IMR-90 (cell line): ENCODE measurements at regions not wholly inside any gene's neighbourhood (a gene's known extent, or its start where the extent isn't known, plus 50 kb on each side); places are given as distances from the start of the nearest gene placed in this dataset.

ENCODE experiments used
- ATAC-seq: fragments of 200-7000 bp; cut with Tn5 transposase; 2 replicates; pipeline ENCODE4 v1.9.1; 2020; ENCODE audit warnings: low read depth, mild to moderate bottlenecking, moderate library complexity
- BruUV-seq: library from RNA; stranded (reverse); fragments of 400-500 nt; replicated peaks from 2 replicates; lab custom pipeline; 2021; lab: Mats Ljungman, UMichigan
- CTCF ChIA-PET: fragments of 300-600 bp; formaldehyde crosslinking; extraction: SDS; loops from one replicate; lab custom pipeline; 2021; ENCODE audit warnings: antibody characterized with exemption; lab: Yijun Ruan, JAX
- POLR2A ChIA-PET: fragments of 300-600 bp; sonication (Branson Sonifier 250); formaldehyde crosslinking; loops from one replicate; lab custom pipeline; 2022; ENCODE audit warnings: antibody characterized with exemption; ENCODE audit not compliant: unreplicated experiment; lab: Charles Lee
- DNase-seq: peaks from one replicate; pipeline ENCODE4 v3.0.0; 2013
- H2AFZ ChIP-seq: replicated peaks from 2 replicates; pipeline ENCODE3; 2013; ENCODE audit warnings: low read length, mild to moderate bottlenecking; ENCODE audit not compliant: poor library complexity
- H2AK5ac ChIP-seq: 2 replicates; pipeline ENCODE4 v1.6.1; 2013; ENCODE audit warnings: low read depth, low read length, inconsistent platforms
- H2AK9ac ChIP-seq: replicated peaks from 2 replicates; pipeline ENCODE3; 2013; ENCODE audit warnings: mild to moderate bottlenecking, low read depth, low read length, moderate library complexity; ENCODE audit not compliant: poor library complexity
- H2BK120ac ChIP-seq: 2 replicates; pipeline ENCODE4 v1.6.1; 2013; ENCODE audit warnings: low read depth, low read length, inconsistent platforms
- H2BK15ac ChIP-seq: 3 replicates; pipeline ENCODE4 v1.6.1; 2013; ENCODE audit warnings: low read depth, low read length, inconsistent platforms
- H2BK20ac ChIP-seq: 2 replicates; pipeline ENCODE4 v1.6.1; 2013; ENCODE audit warnings: low read depth, mild to moderate bottlenecking, inconsistent platforms, low read length, moderate library complexity
- H2BK5ac ChIP-seq: 2 replicates; pipeline ENCODE4 v1.6.1; 2013; ENCODE audit warnings: mild to moderate bottlenecking, low read depth, low read length, inconsistent platforms; ENCODE audit not compliant: poor library complexity, severe bottlenecking
- H3K14ac ChIP-seq: replicated peaks from 2 replicates; pipeline ENCODE4 v1.6.1; 2013; ENCODE audit warnings: low read depth, low read length, inconsistent platforms
- H3K18ac ChIP-seq: 2 replicates; pipeline ENCODE4 v1.6.1; 2013; ENCODE audit warnings: low read depth, low read length, control low read depth
- H3K23ac ChIP-seq: 2 replicates; pipeline ENCODE4 v1.6.1; 2013; ENCODE audit warnings: low read depth, low read length, inconsistent platforms
- H3K27ac ChIP-seq: 2 replicates; pipeline ENCODE4 v1.5.1; 2013; ENCODE audit warnings: mild to moderate bottlenecking, control low read depth, low read length; ENCODE audit not compliant: insufficient read depth
- H3K27me3 ChIP-seq: 2 replicates; pipeline ENCODE4 v1.6.1; 2013; ENCODE audit warnings: low read length; ENCODE audit not compliant: control insufficient read depth, insufficient read depth
- H3K36me3 ChIP-seq: 2 replicates; pipeline ENCODE4 v1.6.1; 2013; ENCODE audit warnings: low read length, mixed read lengths; ENCODE audit not compliant: control insufficient read depth, insufficient read depth
- H3K4ac ChIP-seq: 2 replicates; pipeline ENCODE4 v1.6.1; 2013; ENCODE audit warnings: low read depth, low read length, inconsistent platforms
- H3K4me1 ChIP-seq: 2 replicates; pipeline ENCODE4 v1.6.1; 2013; ENCODE audit warnings: low read length, mixed read lengths; ENCODE audit not compliant: control insufficient read depth, insufficient read depth
- H3K4me2 ChIP-seq: 2 replicates; pipeline ENCODE4 v1.6.1; 2013; ENCODE audit warnings: low read depth, mild to moderate bottlenecking, control low read depth, low read length, moderate library complexity
- H3K4me3 ChIP-seq: 2 replicates; pipeline ENCODE4 v1.5.1; 2013; ENCODE audit warnings: low read depth, mild to moderate bottlenecking, control low read depth, low read length, moderate library complexity; ENCODE audit not compliant: insufficient read depth
- H3K56ac ChIP-seq: 2 replicates; pipeline ENCODE4 v1.6.1; 2013; ENCODE audit warnings: low read length, inconsistent platforms; ENCODE audit not compliant: insufficient read depth; ENCODE audit errors: extremely low read depth
- H3K79me1 ChIP-seq, 2 experiments: 2 replicates each; pipeline ENCODE4 v1.6.1; 2013; ENCODE audit warnings: low read length in 2 of 2, inconsistent platforms in 1 of 2, low read depth in 1 of 2
- H3K9ac ChIP-seq: 2 replicates; pipeline ENCODE4 v1.6.1; 2013; ENCODE audit warnings: low read depth, low read length, control low read depth
- H3K9me1 ChIP-seq: 2 replicates; pipeline ENCODE4 v1.6.1; 2013; ENCODE audit warnings: low read length, inconsistent platforms; ENCODE audit not compliant: insufficient read depth
- H3K9me3 ChIP-seq: 2 replicates; pipeline ENCODE4 v1.6.1; 2013; ENCODE audit warnings: low read length; ENCODE audit not compliant: control insufficient read depth, insufficient read depth
- H4K20me1 ChIP-seq: 2 replicates; pipeline ENCODE4 v1.6.1; 2013; ENCODE audit warnings: low read length, inconsistent platforms; ENCODE audit not compliant: insufficient read depth
- H4K5ac ChIP-seq: 2 replicates; pipeline ENCODE4 v1.6.1; 2013; ENCODE audit warnings: mild to moderate bottlenecking, low read depth, low read length, control low read depth
- H4K8ac ChIP-seq, 2 experiments: 2 replicates each; pipeline ENCODE4 v1.6.1; 2013; ENCODE audit warnings: low read depth in 2 of 2, low read length in 2 of 2, control low read depth in 1 of 2, inconsistent platforms in 1 of 2
- H4K91ac ChIP-seq: 2 replicates; pipeline ENCODE4 v1.6.1; 2013; ENCODE audit warnings: low read depth, low read length, inconsistent platforms; ENCODE audit not compliant: insufficient read depth
- BHLHE40 ChIP-seq: fragments of 150-350 bp; IDR thresholded peaks from 2 replicates; pipeline ENCODE4 v1.6.1; 2016; ENCODE audit warnings: mild to moderate bottlenecking, low read depth, low read length
- CEBPB ChIP-seq: IDR thresholded peaks from 2 replicates; pipeline ENCODE4 v1.6.1; 2012; ENCODE audit warnings: low read depth, low read length, improper control_type of control experiment
- CHD1 ChIP-seq: IDR thresholded peaks from 2 replicates; pipeline ENCODE4 v1.6.1; 2012; ENCODE audit warnings: low read depth, low read length, improper control_type of control experiment
- FOS ChIP-seq: fragments of 150-350 bp; IDR thresholded peaks from 2 replicates; pipeline ENCODE4 v1.6.1; 2016; ENCODE audit warnings: low read depth, low read length
- MAFK ChIP-seq: IDR thresholded peaks from 2 replicates; pipeline ENCODE4 v1.6.1; 2012; ENCODE audit warnings: low read depth, low read length, improper control_type of control experiment
- MAZ ChIP-seq: IDR thresholded peaks from 2 replicates; pipeline ENCODE4 v1.6.1; 2012; ENCODE audit warnings: low read depth, mild to moderate bottlenecking, low read length, improper control_type of control experiment, moderate library complexity, borderline replicate concordance
- MXI1 ChIP-seq: IDR thresholded peaks from 2 replicates; pipeline ENCODE4 v1.6.1; 2012; ENCODE audit warnings: low read depth, mild to moderate bottlenecking, low read length, moderate library complexity, borderline replicate concordance
- NFE2L2 ChIP-seq: fragments of 150-350 bp; IDR thresholded peaks from 2 replicates; pipeline ENCODE4 v1.6.1; 2016; ENCODE audit warnings: low read depth, mild to moderate bottlenecking, low read length
- POLR2A ChIP-seq: IDR thresholded peaks from 2 replicates; pipeline ENCODE4 v1.6.1; 2012; ENCODE audit warnings: mild to moderate bottlenecking, low read depth, low read length
- RAD21 ChIP-seq: IDR thresholded peaks from 2 replicates; pipeline ENCODE4 v1.6.1; 2012; ENCODE audit warnings: low read length, improper control_type of control experiment
- RFX5 ChIP-seq: IDR thresholded peaks from 2 replicates; pipeline ENCODE4 v1.8.0; 2012; ENCODE audit warnings: low read depth, mild to moderate bottlenecking, low read length, moderate library complexity
- SMC3 ChIP-seq: fragments of 150-350 bp; IDR thresholded peaks from 2 replicates; pipeline ENCODE4 v1.6.1; 2016; ENCODE audit warnings: low read depth, mild to moderate bottlenecking, antibody characterized with exemption, low read length, moderate library complexity
- WGBS, 2 experiments: methylation state at CpG; one replicate each; pipeline versions ENCODE4 v1.1.5 to v1.1.7; 2013; ENCODE audit warnings: missing lambda C conversion rate in 2 of 2; ENCODE audit not compliant: insufficient read length in 1 of 2; ENCODE audit errors: extremely low coverage in 2 of 2; 5-methylcytosine and 5-hydroxymethylcytosine counted together
- dilution Hi-C: fragments of 300-500 bp; cut with HindIII; formaldehyde crosslinking; loops from one replicate; pipeline ENCODE4 v1.14.3; 2018; ENCODE audit warnings: low sequenced_read_pairs; ENCODE audit not compliant: unreplicated experiment
- in situ Hi-C: fragments of 300-500 bp; cut with MboI; formaldehyde crosslinking; loops from 3 replicates; pipeline ENCODE4 v1.14.3; 2019; ENCODE audit warnings: low sequenced_read_pairs, inconsistent platforms, mixed read lengths
- intact Hi-C: fragments of 100-400 bp; cut with micrococcal nuclease; formaldehyde crosslinking; loops from 2 replicates; pipeline ENCODE4 v1.10.0; 2022
- TF ChIP-seq, protein P1 (sequence below): conservative IDR thresholded peaks from 2 replicates; pipeline ENCODE4 v1.5.1; 2012; ENCODE audit warnings: mild to moderate bottlenecking, low read depth, low read length, improper control_type of control experiment
- TF ChIP-seq, protein P2 (sequence below): fragments of 150-350 bp; IDR thresholded peaks from 2 replicates; pipeline ENCODE4 v1.6.1; 2017; ENCODE audit warnings: mild to moderate bottlenecking, antibody characterized with exemption, low read length, low read depth
- TF ChIP-seq, protein P3 (sequence below): fragments of 150-350 bp; IDR thresholded peaks from 2 replicates; pipeline ENCODE4 v1.6.1; 2016; ENCODE audit warnings: low read depth, mild to moderate bottlenecking, low read length, moderate library complexity, borderline replicate concordance

DNA sequence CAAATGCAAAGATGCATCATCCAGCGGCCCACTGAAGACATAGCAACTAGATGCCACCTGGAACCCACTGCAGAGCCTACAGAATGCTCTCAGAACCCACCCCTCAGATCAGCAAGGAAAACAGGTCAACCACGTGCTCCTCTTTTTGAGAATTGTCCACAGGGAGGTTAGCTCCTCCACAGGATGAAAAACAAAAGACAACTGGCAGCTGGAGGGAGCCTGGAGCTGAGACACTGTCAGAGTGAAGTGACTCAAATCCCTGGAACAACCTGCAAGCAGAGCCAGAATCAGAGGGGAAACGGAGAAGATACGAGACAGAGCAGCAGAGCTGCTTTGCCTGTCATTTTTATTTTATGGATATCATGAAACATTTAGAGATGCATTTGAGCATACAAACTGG is 277.6 kb downstream of the GASK1B start:
- no CpG with 5 or more reads among the region's 4 CpGs for WGBS, 2 experiments
- no peak overlapping the region for H4K5ac ChIP-seq
- no peak overlapping the region for H3K14ac ChIP-seq
- H4K91ac ChIP-seq: no peak overlapping the region
- H3K27me3 ChIP-seq: no peaks in the 10 kb centered on the region
- H2BK15ac ChIP-seq: no peak overlapping the region
- dilution Hi-C loops: no loop called here
- POLR2A ChIA-PET: no interaction called here
- no peak overlapping the region for H3K56ac ChIP-seq
- no peaks in the 10 kb centered on the region for H3K9me1 ChIP-seq
- no peaks in the 10 kb centered on the region for H3K36me3 ChIP-seq
- no peak overlapping the region for H2BK20ac ChIP-seq
- H2AK5ac ChIP-seq: no peak overlapping the region
- DNase-seq (no peak), ATAC-seq (no peak)
- H2BK120ac ChIP-seq: no peak overlapping the region
- CTCF ChIA-PET: no interaction called here
- H2AK9ac ChIP-seq: no peak overlapping the region
- H3K4me3 ChIP-seq: no peak overlapping the region
- no peak overlapping the region for H3K27ac ChIP-seq
- H3K4me2 ChIP-seq: no peak overlapping the region
- no peak overlapping the region for H3K9ac ChIP-seq
- H3K23ac ChIP-seq: no peak overlapping the region
- no peak overlapping the region for H3K18ac ChIP-seq
- no peak overlapping the region for H2BK5ac ChIP-seq
- no peak overlapping the region for H4K8ac ChIP-seq
- no peaks in the 10 kb centered on the region for H3K9me3 ChIP-seq
- intact Hi-C loops: no loop called here
- in situ Hi-C loops: no loop called here
- BruUV-seq: no TSS peak
- no peaks in the 10 kb centered on the region for H3K79me1 ChIP-seq
- no peaks in the 10 kb centered on the region for H3K4me1 ChIP-seq
- no peak overlapping the region for H3K4ac ChIP-seq
- no peak overlapping the region for H2AFZ ChIP-seq
- no peak for TF ChIP-seq FOS
- TF ChIP-seq, protein P1, sequence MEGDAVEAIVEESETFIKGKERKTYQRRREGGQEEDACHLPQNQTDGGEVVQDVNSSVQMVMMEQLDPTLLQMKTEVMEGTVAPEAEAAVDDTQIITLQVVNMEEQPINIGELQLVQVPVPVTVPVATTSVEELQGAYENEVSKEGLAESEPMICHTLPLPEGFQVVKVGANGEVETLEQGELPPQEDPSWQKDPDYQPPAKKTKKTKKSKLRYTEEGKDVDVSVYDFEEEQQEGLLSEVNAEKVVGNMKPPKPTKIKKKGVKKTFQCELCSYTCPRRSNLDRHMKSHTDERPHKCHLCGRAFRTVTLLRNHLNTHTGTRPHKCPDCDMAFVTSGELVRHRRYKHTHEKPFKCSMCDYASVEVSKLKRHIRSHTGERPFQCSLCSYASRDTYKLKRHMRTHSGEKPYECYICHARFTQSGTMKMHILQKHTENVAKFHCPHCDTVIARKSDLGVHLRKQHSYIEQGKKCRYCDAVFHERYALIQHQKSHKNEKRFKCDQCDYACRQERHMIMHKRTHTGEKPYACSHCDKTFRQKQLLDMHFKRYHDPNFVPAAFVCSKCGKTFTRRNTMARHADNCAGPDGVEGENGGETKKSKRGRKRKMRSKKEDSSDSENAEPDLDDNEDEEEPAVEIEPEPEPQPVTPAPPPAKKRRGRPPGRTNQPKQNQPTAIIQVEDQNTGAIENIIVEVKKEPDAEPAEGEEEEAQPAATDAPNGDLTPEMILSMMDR: no peak
- TF ChIP-seq RFX5: no peak
- TF ChIP-seq, protein P2, sequence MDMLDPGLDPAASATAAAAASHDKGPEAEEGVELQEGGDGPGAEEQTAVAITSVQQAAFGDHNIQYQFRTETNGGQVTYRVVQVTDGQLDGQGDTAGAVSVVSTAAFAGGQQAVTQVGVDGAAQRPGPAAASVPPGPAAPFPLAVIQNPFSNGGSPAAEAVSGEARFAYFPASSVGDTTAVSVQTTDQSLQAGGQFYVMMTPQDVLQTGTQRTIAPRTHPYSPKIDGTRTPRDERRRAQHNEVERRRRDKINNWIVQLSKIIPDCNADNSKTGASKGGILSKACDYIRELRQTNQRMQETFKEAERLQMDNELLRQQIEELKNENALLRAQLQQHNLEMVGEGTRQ: no peak
- no peak for TF ChIP-seq NFE2L2
- TF ChIP-seq CEBPB: no peak
- no peak for TF ChIP-seq CHD1
- TF ChIP-seq MAFK: no peak
- TF ChIP-seq SMC3: no peak
- TF ChIP-seq RAD21: no peak
- no peak for TF ChIP-seq MAZ
- TF ChIP-seq, protein P3, sequence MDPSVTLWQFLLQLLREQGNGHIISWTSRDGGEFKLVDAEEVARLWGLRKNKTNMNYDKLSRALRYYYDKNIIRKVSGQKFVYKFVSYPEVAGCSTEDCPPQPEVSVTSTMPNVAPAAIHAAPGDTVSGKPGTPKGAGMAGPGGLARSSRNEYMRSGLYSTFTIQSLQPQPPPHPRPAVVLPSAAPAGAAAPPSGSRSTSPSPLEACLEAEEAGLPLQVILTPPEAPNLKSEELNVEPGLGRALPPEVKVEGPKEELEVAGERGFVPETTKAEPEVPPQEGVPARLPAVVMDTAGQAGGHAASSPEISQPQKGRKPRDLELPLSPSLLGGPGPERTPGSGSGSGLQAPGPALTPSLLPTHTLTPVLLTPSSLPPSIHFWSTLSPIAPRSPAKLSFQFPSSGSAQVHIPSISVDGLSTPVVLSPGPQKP: no peak
- no peak for TF ChIP-seq POLR2A
- TF ChIP-seq BHLHE40: no peak
- TF ChIP-seq MXI1: no peak
- no peaks in the 10 kb centered on the region for H4K20me1 ChIP-seq
